Ishikawa (cell line): ENCODE measurements at regions not wholly inside any gene's neighbourhood (a gene's known extent, or its start where the extent isn't known, plus 50 kb on each side); places are given as distances from the start of the nearest gene placed in this dataset.

Source experiments
- CEBPB ChIP-seq: IDR thresholded peaks from 2 replicates; pipeline ENCODE4 v1.6.1; 2012
- CREB1 ChIP-seq: IDR thresholded peaks from 2 replicates; pipeline ENCODE4 v1.6.1; 2012; ENCODE audit warnings: low read depth
- EGR1 ChIP-seq: IDR thresholded peaks from 2 replicates; pipeline ENCODE4 v1.6.1; 2012
- EP300 ChIP-seq: IDR thresholded peaks from 2 replicates; pipeline ENCODE4 v1.6.1; 2012; ENCODE audit warnings: borderline replicate concordance
- RAD21 ChIP-seq: IDR thresholded peaks from 2 replicates; pipeline ENCODE4 v1.6.1; 2012; ENCODE audit warnings: low read depth
- TAF1 ChIP-seq: IDR thresholded peaks from 2 replicates; pipeline ENCODE4 v1.6.1; 2012; ENCODE audit warnings: low read depth, mild to moderate bottlenecking
- TCF12 ChIP-seq: IDR thresholded peaks from 2 replicates; pipeline ENCODE4 v1.6.1; 2012; ENCODE audit warnings: low read depth
- TEAD4 ChIP-seq: IDR thresholded peaks from 2 replicates; pipeline ENCODE4 v1.6.1; 2012
- YY1 ChIP-seq: IDR thresholded peaks from 2 replicates; pipeline ENCODE4 v1.6.1; 2012; ENCODE audit warnings: low read depth
- ZBTB7A ChIP-seq: IDR thresholded peaks from 2 replicates; pipeline ENCODE4 v1.6.1; 2012; ENCODE audit warnings: low read depth
- TF ChIP-seq, protein P1 (sequence below): IDR thresholded peaks from 2 replicates; pipeline ENCODE4 v1.6.1; 2012
- TF ChIP-seq, protein P2 (sequence below): IDR thresholded peaks from 2 replicates; pipeline ENCODE4 v1.6.1; 2012
- TF ChIP-seq, protein P3 (sequence below): IDR thresholded peaks from 2 replicates; pipeline ENCODE4 v1.6.1; 2012; ENCODE audit warnings: low read depth, mild to moderate bottlenecking

DNA sequence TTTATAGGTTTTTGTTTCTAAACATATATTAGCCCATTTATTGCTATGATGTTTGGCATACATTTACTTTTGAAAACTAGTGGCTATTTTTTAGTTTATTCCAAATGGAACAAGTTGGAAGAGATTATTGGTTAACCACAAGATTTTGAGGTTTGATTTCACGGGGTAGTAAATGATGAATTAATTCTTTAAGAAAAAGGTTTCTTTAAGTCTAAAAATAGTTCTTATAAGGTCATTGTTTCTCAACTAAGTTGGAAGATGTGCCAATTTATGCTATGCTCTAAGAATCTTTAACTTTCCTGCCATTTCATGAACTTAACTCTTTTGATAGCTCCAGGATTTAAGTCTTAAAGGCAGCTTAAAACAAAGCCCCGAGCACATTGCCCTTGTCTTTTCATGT is 183.8 kb downstream of the LMO4 start:
- TF ChIP-seq CEBPB = no peak
- TF ChIP-seq YY1 = no peak
- TF ChIP-seq TAF1 = no peak
- no peak for TF ChIP-seq EGR1
- no peak for TF ChIP-seq EP300
- TF ChIP-seq TCF12 = no peak
- TF ChIP-seq, protein P1, sequence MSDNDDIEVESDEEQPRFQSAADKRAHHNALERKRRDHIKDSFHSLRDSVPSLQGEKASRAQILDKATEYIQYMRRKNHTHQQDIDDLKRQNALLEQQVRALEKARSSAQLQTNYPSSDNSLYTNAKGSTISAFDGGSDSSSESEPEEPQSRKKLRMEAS = no peak
- TF ChIP-seq TEAD4 = no peak
- no peak for TF ChIP-seq ZBTB7A
- TF ChIP-seq, protein P2, sequence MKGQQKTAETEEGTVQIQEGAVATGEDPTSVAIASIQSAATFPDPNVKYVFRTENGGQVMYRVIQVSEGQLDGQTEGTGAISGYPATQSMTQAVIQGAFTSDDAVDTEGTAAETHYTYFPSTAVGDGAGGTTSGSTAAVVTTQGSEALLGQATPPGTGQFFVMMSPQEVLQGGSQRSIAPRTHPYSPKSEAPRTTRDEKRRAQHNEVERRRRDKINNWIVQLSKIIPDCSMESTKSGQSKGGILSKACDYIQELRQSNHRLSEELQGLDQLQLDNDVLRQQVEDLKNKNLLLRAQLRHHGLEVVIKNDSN = no peak
- no peak for TF ChIP-seq RAD21
- TF ChIP-seq, protein P3, sequence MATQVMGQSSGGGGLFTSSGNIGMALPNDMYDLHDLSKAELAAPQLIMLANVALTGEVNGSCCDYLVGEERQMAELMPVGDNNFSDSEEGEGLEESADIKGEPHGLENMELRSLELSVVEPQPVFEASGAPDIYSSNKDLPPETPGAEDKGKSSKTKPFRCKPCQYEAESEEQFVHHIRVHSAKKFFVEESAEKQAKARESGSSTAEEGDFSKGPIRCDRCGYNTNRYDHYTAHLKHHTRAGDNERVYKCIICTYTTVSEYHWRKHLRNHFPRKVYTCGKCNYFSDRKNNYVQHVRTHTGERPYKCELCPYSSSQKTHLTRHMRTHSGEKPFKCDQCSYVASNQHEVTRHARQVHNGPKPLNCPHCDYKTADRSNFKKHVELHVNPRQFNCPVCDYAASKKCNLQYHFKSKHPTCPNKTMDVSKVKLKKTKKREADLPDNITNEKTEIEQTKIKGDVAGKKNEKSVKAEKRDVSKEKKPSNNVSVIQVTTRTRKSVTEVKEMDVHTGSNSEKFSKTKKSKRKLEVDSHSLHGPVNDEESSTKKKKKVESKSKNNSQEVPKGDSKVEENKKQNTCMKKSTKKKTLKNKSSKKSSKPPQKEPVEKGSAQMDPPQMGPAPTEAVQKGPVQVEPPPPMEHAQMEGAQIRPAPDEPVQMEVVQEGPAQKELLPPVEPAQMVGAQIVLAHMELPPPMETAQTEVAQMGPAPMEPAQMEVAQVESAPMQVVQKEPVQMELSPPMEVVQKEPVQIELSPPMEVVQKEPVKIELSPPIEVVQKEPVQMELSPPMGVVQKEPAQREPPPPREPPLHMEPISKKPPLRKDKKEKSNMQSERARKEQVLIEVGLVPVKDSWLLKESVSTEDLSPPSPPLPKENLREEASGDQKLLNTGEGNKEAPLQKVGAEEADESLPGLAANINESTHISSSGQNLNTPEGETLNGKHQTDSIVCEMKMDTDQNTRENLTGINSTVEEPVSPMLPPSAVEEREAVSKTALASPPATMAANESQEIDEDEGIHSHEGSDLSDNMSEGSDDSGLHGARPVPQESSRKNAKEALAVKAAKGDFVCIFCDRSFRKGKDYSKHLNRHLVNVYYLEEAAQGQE = no peak
- no peak for TF ChIP-seq CREB1
